NCI-H345 treated with DMSO at 0.1 percent for 48 hours (cell line): ENCODE measurements at regions not wholly inside any gene's neighbourhood (a gene's known extent, or its start where the extent isn't known, plus 50 kb on each side); places are given as distances from the start of the nearest gene placed in this dataset.

Experiments
- DNase-seq: peaks from one replicate; lab custom pipeline; 2025; ENCODE audit not compliant: unreplicated experiment; lab: John Stamatoyannopoulos, UW

- peak; percentile 37 for DNase-seq
Observed at GRCh38 chr16:63361032-63361624, 1324.9 kb upstream of the CDH8 start.

- DNase-seq: no peak
Observed at GRCh38 chr16:63349961-63350360, 1313.7 kb upstream of the CDH8 start.

- no peak for DNase-seq
Observed at GRCh38 chr16:63346000-63346399, 1309.8 kb upstream of the CDH8 start.

- no peak for DNase-seq
Observed at GRCh38 chr16:63337264-63337663, 1301.0 kb upstream of the CDH8 start.

- DNase-seq: no peak
Observed at GRCh38 chr16:63331111-63331510, 1294.9 kb upstream of the CDH8 start.

GRCh38 chr16:63326736-63327339 is 1290.6 kb upstream of the CDH8 start:
- no peak for DNase-seq

- DNase-seq: no peak
Observed at GRCh38 chr16:63323722-63324705, 1287.8 kb upstream of the CDH8 start.

GRCh38 chr16:63323055-63323454 is 1286.8 kb upstream of the CDH8 start:
- no peak for DNase-seq

GRCh38 chr16:63315229-63315628 is 1279.0 kb upstream of the CDH8 start:
- no peak for DNase-seq

GRCh38 chr16:63312346-63312745 is 1276.1 kb upstream of the CDH8 start:
- no peak for DNase-seq

- DNase-seq: no peak
Observed at GRCh38 chr16:63311313-63311712, 1275.1 kb upstream of the CDH8 start.

GRCh38 chr16:63302811-63303210 is 1266.6 kb upstream of the CDH8 start:
- DNase-seq: no peak

- no peak for DNase-seq
Observed at GRCh38 chr16:63301349-63301748, 1265.1 kb upstream of the CDH8 start.

- DNase-seq: no peak
Observed at GRCh38 chr16:63298993-63299392, 1262.8 kb upstream of the CDH8 start.

- no peak for DNase-seq
Observed at GRCh38 chr16:63292036-63292435, 1255.8 kb upstream of the CDH8 start.

GRCh38 chr16:63289834-63290460 is 1253.7 kb upstream of the CDH8 start:
- peak; percentile 1 for DNase-seq

- DNase-seq: no peak
Observed at GRCh38 chr16:63287401-63287800, 1251.2 kb upstream of the CDH8 start.

GRCh38 chr16:63283721-63284120 is 1247.5 kb upstream of the CDH8 start:
- no peak for DNase-seq

GRCh38 chr16:63244631-63245030 is 1208.4 kb upstream of the CDH8 start:
- no peak for DNase-seq

- DNase-seq: no peak
Observed at GRCh38 chr16:63241497-63242028, 1205.3 kb upstream of the CDH8 start.

GRCh38 chr16:63239065-63239570 is 1202.9 kb upstream of the CDH8 start:
- no peak for DNase-seq
